Putamen (tissue), 1 donor: ENCODE measurements at regions not wholly inside any gene's neighbourhood (a gene's known extent, or its start where the extent isn't known, plus 50 kb on each side); places are given as distances from the start of the nearest gene placed in this dataset.
"Not testable (repeated sequence)": the region's sequence is repeated elsewhere in the genome, so short reads cannot be mapped to it uniquely, and the experiment has no call there.

Source experiments
- DNase-seq: peaks from one replicate; pipeline ENCODE4 v3.0.0-alpha.2; 2016; ENCODE audit warnings: low spot score

DNA sequence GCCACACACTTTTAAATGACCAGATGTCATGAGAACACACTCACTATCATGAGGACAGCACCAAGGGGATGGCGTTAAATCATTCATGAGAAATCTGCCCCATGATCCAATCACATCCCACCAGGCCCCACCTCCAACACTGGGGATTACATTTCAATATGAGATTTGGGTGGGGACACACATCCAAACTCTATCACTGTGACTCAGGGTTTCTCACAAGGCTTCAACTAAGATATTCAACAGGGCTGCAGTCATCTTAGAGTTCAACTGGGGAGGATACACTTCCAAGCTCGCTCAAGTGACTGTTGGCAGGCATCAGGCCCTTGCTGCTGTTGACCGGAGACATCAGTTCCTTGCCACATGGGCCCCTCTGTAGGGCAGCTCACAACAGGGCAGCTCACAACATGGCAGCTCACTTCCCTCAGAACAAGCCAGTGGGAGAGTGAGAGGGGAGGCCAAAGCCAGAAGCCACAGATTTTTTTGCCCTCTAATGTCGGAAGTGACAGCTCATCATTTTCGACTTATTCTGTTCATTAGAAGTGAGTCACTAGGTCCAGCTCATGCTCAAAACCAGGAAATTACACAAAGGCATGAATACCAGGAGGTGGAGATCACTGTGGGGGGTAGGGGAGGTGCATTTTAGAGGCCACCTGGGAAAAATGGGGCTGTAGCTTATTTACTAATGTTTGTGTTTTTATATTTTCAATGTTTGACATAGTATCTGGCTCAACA lies 50.8 kb upstream of the PTHLH start:
- no peak for DNase-seq

- DNase-seq: no peak
These were observed 51.9 kb upstream of the PTHLH start for GRCh38 chr12:28024231-28024995.

- DNase-seq: no peak
These were observed 53.4 kb upstream of the PTHLH start for GRCh38 chr12:28025821-28026505.

GRCh38 chr12:28026701-28027100 lies 54.2 kb upstream of the PTHLH start:
- no peak for DNase-seq

DNA sequence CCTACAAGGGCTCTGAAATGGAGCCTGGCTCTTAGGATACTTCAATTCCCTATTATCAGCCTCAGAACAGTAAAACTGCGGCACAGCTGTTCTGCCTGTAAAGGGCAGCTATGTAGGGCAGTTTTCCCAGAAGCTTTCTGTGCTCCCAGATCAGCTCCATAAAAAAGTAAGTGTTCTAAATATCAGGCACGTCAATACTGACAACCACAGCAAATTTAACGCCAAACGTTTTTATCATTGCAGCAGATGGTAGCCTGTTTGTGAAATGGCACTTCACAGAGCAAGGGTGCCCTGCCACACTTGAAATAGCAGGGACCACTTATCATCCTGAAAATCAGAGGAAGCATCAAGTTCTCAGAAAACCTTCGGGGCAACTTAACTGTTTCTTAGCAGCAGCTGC lies 54.8 kb upstream of the PTHLH start:
- no peak for DNase-seq

DNA sequence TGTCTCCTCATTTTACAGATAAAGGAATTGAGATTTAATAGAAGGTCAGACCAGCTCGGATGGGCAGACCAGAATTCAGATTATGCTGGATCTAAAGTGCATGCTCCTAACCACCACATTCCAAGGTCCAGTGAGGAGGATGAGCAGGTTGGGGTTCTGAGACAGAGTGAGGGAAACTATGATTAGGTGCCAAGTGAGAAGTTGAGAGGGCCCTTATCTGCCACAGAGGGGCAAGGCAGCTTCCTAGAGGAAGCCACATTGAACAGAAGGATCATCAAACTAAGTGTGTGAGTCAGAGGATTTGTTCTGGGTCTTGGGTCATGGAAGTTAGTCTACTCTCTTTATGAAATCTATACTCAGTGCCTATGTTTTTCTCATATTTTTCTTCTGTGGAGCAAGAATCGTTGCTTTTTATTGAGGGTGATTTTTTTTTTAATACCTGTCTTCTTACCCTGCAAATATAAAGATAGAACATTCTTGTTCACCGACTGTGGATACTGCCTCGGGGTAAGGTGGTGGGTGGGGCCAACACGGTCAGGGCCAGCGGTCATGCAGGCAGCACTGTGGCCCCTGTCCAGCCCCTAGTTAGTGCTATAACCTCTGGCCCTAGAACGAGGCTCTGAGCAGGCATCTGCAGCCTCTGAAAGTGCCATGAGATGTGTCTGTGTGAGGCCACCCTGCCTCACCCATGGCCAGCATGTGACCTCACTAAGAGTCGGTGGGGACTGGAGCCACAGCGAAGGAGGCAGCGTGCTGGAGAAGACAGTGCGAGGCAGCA lies 55.6 kb upstream of the PTHLH start:
- DNase-seq: no peak

DNA sequence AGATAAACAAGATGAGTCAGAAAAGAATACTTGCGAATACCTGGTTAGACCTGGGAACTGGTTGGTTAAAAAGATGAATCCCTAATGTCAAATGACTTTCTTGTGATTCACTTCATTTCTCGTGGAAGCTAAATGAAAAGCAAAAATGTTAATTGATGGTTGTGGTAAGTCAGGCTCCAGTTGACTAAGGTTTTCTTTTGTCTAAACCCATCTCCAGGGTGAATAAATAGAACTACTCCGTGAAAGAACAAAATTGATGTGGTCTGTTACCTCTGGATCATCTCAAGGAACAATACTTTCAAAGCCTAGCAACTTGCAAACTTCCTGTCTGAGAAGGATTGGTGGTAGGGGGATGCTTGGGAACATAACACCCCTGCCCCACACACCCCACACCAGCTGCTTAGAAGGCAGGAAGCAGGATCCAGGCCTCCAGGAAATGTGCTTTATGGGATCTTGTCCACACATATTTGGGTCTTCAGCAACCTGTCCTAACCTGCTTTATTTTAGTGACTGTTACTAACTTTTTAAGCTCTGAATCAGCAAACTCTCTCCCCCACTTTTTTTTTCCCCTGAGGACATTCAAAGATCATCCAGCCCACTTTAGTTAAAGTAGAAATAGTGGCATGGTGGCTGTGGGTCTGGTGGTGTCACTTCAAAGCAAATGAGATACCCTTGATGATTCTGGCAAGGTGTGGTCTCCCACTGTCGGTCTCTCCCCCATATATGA lies 60.4 kb upstream of the PTHLH start:
- no peak for DNase-seq

DNA sequence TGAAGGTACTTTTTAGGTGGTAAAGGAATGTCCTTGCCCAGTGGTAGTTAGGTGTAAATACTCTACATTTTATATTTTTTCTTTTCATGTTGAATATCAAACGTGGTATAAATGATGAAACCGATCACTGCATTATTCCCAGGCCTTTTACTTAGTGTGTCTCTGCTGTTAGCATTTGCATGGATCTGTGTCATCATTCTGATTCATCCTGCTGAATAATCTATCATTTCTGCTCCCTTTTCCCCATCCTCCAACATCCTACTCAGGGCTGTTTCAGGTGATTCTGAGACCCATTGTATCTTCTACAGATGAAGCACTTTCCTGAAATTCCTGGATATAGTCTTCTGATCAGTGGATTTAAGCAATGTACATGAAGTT lies 61.0 kb upstream of the PTHLH start:
- peak; percentile 48 for DNase-seq

DNA sequence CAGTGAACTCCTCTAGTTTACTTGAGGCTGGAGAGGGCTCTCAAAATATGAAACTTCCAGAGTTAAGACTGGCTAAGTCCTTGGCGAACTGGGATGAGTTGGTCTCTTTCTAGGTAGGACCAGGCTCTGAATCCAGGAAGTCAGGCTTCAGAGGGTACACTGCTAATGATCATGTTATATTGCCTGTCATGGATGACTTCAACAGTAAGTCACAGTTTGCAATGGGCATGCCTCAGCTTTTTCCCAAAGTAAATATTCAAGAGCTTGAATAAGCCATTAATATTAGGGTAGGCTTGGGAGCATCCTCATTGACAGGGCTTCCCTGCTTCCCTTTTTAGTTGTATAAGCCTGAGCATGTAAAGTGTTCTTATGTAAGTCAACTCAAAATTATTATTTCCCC lies 61.7 kb upstream of the PTHLH start:
- no peak for DNase-seq

GRCh38 chr12:28035500-28035899 lies 63.0 kb upstream of the PTHLH start:
- no peak for DNase-seq

DNA sequence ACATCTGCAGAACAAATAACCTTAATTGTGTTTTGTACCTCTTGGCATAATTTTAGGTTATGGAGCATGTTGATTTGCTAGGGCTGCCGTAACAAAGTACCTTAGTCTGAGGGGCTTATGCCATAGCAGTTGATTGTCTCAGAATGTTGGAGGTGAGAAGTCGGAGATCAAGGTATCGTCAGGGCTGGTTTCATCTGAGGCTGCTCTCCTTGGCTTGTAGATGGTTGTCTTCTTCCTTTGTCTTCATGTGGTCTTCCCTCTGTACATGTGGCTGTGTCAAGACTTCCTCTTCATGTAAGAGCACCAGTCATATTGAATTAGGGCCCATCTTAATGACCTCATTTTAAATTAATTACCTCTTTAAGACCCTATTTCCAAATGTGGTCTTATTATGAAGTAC lies 64.4 kb upstream of the PTHLH start:
- no peak for DNase-seq

- DNase-seq: no peak
These were observed 67.7 kb upstream of the PTHLH start for GRCh38 chr12:28040246-28040645.

DNA sequence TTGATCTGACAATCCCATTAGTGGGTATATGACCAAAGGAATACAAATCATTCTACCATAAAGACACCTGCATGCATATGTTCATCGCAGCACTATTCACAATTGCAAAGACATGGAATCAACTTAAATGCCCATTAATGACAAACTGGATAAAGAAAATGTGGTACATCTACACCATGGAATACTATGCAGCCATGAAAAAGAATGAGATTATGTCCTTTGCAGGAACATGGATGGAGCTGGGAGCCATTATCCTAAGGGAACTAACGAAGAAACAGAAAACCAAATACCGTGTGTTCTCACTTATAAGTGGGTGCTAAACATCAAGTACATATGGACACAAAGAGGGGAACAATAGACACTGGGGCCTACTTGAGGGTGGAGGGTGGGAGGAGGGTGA lies 74.1 kb upstream of the PTHLH start:
- DNase-seq: not testable (repeated sequence)

- no peak for DNase-seq
These were observed 78.1 kb upstream of the PTHLH start for GRCh38 chr12:28050606-28051005.

GRCh38 chr12:28051516-28052354 lies 79.2 kb upstream of the PTHLH start:
- DNase-seq: no peak

DNA sequence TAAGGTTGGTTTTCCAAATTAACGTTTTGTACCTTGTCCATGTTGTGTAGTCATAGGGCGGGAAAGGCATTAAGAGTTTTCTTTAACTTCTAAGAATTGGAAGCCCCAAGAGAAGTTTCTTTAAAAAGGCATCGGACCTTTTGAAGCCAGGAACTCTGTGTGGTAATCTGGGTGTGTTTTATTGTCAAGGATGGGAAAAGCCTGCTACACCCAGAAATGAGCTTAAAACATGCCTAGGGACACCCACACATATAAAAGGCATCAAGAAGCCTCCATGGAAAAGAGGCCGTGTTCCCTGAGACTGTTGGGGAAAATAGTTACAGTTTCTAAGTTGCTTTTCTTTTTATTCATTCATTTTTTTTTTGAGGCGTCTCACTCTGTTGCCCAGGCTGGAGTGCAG lies 81.0 kb upstream of the PTHLH start:
- no peak for DNase-seq

DNA sequence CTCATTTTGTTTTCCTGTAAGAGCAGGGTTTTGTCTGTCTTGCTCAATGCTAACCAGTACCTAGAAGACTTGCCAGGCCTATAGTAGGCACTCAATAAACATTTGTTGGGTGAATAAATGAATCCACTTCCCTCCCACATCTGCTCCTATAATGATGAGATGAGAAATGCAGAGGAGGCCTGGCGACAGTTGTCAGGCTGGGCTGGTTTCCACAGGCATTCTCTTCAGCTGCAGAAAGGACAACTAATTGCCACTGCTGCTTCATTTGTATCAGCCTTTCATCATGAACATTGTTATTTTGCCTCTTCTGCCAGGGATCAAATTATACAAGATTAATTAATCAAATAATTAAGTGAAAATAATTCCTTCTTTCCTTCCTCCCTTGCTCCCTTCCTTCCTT lies 82.0 kb upstream of the PTHLH start:
- DNase-seq: no peak

GRCh38 chr12:28057856-28058615 lies 85.5 kb upstream of the PTHLH start:
- no peak for DNase-seq

- no peak for DNase-seq
These were observed 86.7 kb upstream of the PTHLH start for GRCh38 chr12:28059220-28059619.

DNA sequence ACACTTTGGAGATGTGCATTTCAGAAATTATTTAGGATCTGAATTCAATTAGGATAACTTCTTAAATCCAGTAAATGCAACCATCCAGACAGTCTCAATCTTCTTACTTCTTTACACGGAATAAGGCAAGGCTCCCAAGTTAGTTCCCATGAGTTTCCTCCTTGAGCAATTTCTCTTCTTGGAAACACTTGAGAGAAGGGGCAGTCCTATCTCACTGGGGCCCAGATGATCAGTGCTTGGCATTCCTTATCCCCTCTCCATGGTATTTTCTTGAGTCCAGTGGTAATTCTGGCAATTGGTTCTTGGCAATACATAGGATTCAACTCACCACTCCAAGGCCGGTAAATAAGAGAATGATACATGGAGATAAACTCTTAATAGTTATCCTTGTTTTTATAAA lies 87.1 kb upstream of the PTHLH start:
- no peak for DNase-seq
